Fibroblast of lung (primary cell): ENCODE measurements at regions not wholly inside any gene's neighbourhood (a gene's known extent, or its start where the extent isn't known, plus 50 kb on each side); places are given as distances from the start of the nearest gene placed in this dataset.

Source experiments
- DNase-seq, 2 donors: peaks; one replicate each; pipeline versions ENCODE4 v3.0.0 to v3.0.0-alpha.2; 2010; ENCODE audit warnings: low read depth in 2 of 2
- H2AFZ ChIP-seq: 2 replicates; pipeline ENCODE4 v1.5.1; 2012; ENCODE audit warnings: low read length, control low read depth, inconsistent platforms
- H3K27ac ChIP-seq: 2 replicates; pipeline ENCODE4 v1.5.1; 2011; ENCODE audit warnings: low read length, control low read depth; ENCODE audit not compliant: insufficient read depth
- H3K27me3 ChIP-seq: 2 replicates; pipeline ENCODE4 v1.5.1; 2011; ENCODE audit warnings: mild to moderate bottlenecking, low read length; ENCODE audit not compliant: control insufficient read depth, insufficient read depth
- H3K36me3 ChIP-seq: 2 replicates; pipeline ENCODE4 v1.5.1; 2011; ENCODE audit warnings: low read length; ENCODE audit not compliant: control insufficient read depth, insufficient read depth
- H3K4me1 ChIP-seq: 2 replicates; pipeline ENCODE4 v1.5.1; 2011; ENCODE audit warnings: low read length; ENCODE audit not compliant: control insufficient read depth, insufficient read depth; ENCODE audit errors: extremely low read depth
- H3K4me2 ChIP-seq: 2 replicates; pipeline ENCODE4 v1.5.1; 2011; ENCODE audit warnings: low read length, control low read depth; ENCODE audit not compliant: insufficient read depth; ENCODE audit errors: extremely low read depth
- H3K4me3 ChIP-seq, 4 experiments: fragments of 200-600 bp in 1 of 4; sonication (generic) in 1 of 4; replicated peaks in 1 of 4; 2 replicates each; pipeline ENCODE4 v1.5.1; 2011 to 2016; ENCODE audit warnings: low read length in 4 of 4, low read depth in 3 of 4, mild to moderate bottlenecking in 3 of 4, control low read depth in 2 of 4, inconsistent platforms in 1 of 4, mixed read lengths in 1 of 4; ENCODE audit not compliant: insufficient read depth in 1 of 4; ENCODE audit errors: control extremely low read depth in 1 of 4
- H3K79me2 ChIP-seq: 2 replicates; pipeline ENCODE4 v1.5.1; 2012; ENCODE audit warnings: mild to moderate bottlenecking, low read length, inconsistent platforms; ENCODE audit not compliant: control insufficient read depth, insufficient read depth
- H3K9ac ChIP-seq: 2 replicates; pipeline ENCODE4 v1.5.1; 2011; ENCODE audit warnings: mild to moderate bottlenecking, low read length, control low read depth; ENCODE audit not compliant: insufficient read depth
- H3K9me3 ChIP-seq: 2 replicates; pipeline ENCODE4 v1.5.1; 2012; ENCODE audit warnings: low read depth, low read length; ENCODE audit not compliant: control insufficient read depth, insufficient read depth
- H4K20me1 ChIP-seq: 2 replicates; pipeline ENCODE4 v1.5.1; 2011; ENCODE audit warnings: low read length; ENCODE audit not compliant: control insufficient read depth, insufficient read depth; ENCODE audit errors: extremely low read depth
- CTCF ChIP-seq, 2 donors: IDR thresholded peaks in 1 of 2; conservative IDR thresholded peaks in 1 of 2; 1 replicate in 1 of 2; 2 replicates in 1 of 2; pipeline ENCODE4 v1.5.1; 2011 to 2012; ENCODE audit warnings: low read length in 2 of 2, control low read depth in 1 of 2, inconsistent platforms in 1 of 2, low read depth in 1 of 2, mild to moderate bottlenecking in 1 of 2
- EZH2 ChIP-seq: IDR thresholded peaks from 2 replicates; pipeline ENCODE4 v1.5.1; 2012; ENCODE audit warnings: low read length, control low read depth, mild to moderate bottlenecking; ENCODE audit errors: missing control alignments

GRCh38 chr3:181844211-181844610 is 132.5 kb downstream of the SOX2 start:
- no peaks in the 10 kb centered on the region for H3K9me3 ChIP-seq
- no peak overlapping the region for H3K27ac ChIP-seq
- no peak overlapping the region for H3K9ac ChIP-seq
- no peaks in the 10 kb centered on the region for H3K36me3 ChIP-seq
- DNase-seq = no peak
- no peak overlapping the region for H3K4me2 ChIP-seq
- H3K4me3 ChIP-seq = no peak overlapping the region
- TF ChIP-seq CTCF (conservative IDR thresholded peaks at IDR 0.05 in 1 of 2, IDR thresholded peaks at IDR 0.05 in 1 of 2; ENCODE audit: low read depth in 1 of 2, low read length in 2 of 2) (no peak), EZH2 (no peak)
- H3K27me3 ChIP-seq = no peaks in the 10 kb centered on the region
- H3K79me2 ChIP-seq = no peaks in the 10 kb centered on the region
- no peaks in the 10 kb centered on the region for H4K20me1 ChIP-seq
- no peaks in the 10 kb centered on the region for H3K4me1 ChIP-seq
- no peak overlapping the region for H2AFZ ChIP-seq

- H3K79me2 ChIP-seq = no peaks in the 10 kb centered on the region
- H3K27ac ChIP-seq = no peak overlapping the region
- no peaks in the 10 kb centered on the region for H3K36me3 ChIP-seq
- no peak overlapping the region for H3K4me2 ChIP-seq
- no peak for TF ChIP-seq EZH2
- no peak for TF ChIP-seq CTCF (conservative IDR thresholded peaks at IDR 0.05 in 1 of 2, IDR thresholded peaks at IDR 0.05 in 1 of 2; ENCODE audit: low read depth in 1 of 2, low read length in 2 of 2)
- no peaks in the 10 kb centered on the region for H4K20me1 ChIP-seq
- no peak overlapping the region for H2AFZ ChIP-seq
- H3K27me3 ChIP-seq = no peaks in the 10 kb centered on the region
- no peaks in the 10 kb centered on the region for H3K9me3 ChIP-seq
- H3K4me3 ChIP-seq = no peak overlapping the region
- H3K4me1 ChIP-seq = no peaks in the 10 kb centered on the region
- H3K9ac ChIP-seq = no peak overlapping the region
- DNase-seq = no peak
These were observed 135.6 kb downstream of the SOX2 start for GRCh38 chr3:181847276-181847675.

- Histone ChIP-seq H4K20me1 (no peaks in the 10 kb centered on the region), H3K79me2 (no peaks in the 10 kb centered on the region), H3K4me3 (no peak overlapping the region), H2AFZ (no peak overlapping the region), H3K36me3 (no peaks in the 10 kb centered on the region), H3K4me1 (no peaks in the 10 kb centered on the region), H3K9me3 (no peaks in the 10 kb centered on the region), H3K27me3 (no peaks in the 10 kb centered on the region), H3K4me2 (no peak overlapping the region), H3K9ac (no peak overlapping the region), H3K27ac (no peak overlapping the region)
- peak in 1 of 2 donors; percentile 5 for DNase-seq
- TF ChIP-seq EZH2 (no peak), CTCF (conservative IDR thresholded peaks at IDR 0.05 in 1 of 2, IDR thresholded peaks at IDR 0.05 in 1 of 2; ENCODE audit: low read depth in 1 of 2, low read length in 2 of 2) (no peak)
These were observed 139.3 kb downstream of the SOX2 start for GRCh38 chr3:181851063-181851462.
